ENCODE measurements at regions not wholly inside any gene's neighbourhood (a gene's known extent, or its start where the extent isn't known, plus 50 kb on each side); places are given as distances from the start of the nearest gene placed in this dataset.

GRCh38 chr17:31697838-31698237 is 161.2 kb downstream of the COPRS start:
- CTCF ChIA-PET = no interaction called here
- DNase-seq (ENCODE audit: extremely low spot score) = no peak
- TF ChIP-seq CTCF (IDR thresholded peaks at IDR 0.05; ENCODE audit: control extremely low read depth, extremely low read depth, low read depth, missing control alignments) = no peak
- POLR2A ChIA-PET = no interaction called here

GRCh38 chr17:31696703-31697325 is 162.2 kb downstream of the COPRS start:
- no peak for DNase-seq (ENCODE audit: extremely low spot score)
- ChIA-PET CTCF (no interaction called here), POLR2A (no interaction called here)
- no peak for TF ChIP-seq CTCF (IDR thresholded peaks at IDR 0.05; ENCODE audit: control extremely low read depth, extremely low read depth, low read depth, missing control alignments)

- ChIA-PET POLR2A (no interaction called here), CTCF (no interaction called here)
- no peak for DNase-seq (ENCODE audit: extremely low spot score)
- TF ChIP-seq CTCF (IDR thresholded peaks at IDR 0.05; ENCODE audit: control extremely low read depth, extremely low read depth, low read depth, missing control alignments) = no peak
These were observed 162.9 kb downstream of the COPRS start for GRCh38 chr17:31696184-31696602.

GRCh38 chr17:31695456-31696090 is 163.5 kb downstream of the COPRS start:
- ChIA-PET POLR2A (no interaction called here), CTCF (no interaction called here)

GRCh38 chr17:31693433-31694220 is 165.4 kb downstream of the COPRS start:
- no peak for TF ChIP-seq CTCF (IDR thresholded peaks at IDR 0.05; ENCODE audit: control extremely low read depth, extremely low read depth, low read depth, missing control alignments)
- DNase-seq (ENCODE audit: extremely low spot score) = no peak
- POLR2A ChIA-PET = no interaction called here
- CTCF ChIA-PET = interaction anchor here (1.0 kb wide), 1 partner anchor 67 kb away, joined by 3 read pairs; no protein-coding TSS in a partner anchor

More at GRCh38 chr17:31695456-31696090, 163.5 kb downstream of the COPRS start:
- TF ChIP-seq CTCF (IDR thresholded peaks at IDR 0.05; ENCODE audit: control extremely low read depth, extremely low read depth, low read depth, missing control alignments) = no peak
- no peak for DNase-seq (ENCODE audit: extremely low spot score)

- ChIA-PET POLR2A (no interaction called here), CTCF (no interaction called here)
- TF ChIP-seq CTCF (IDR thresholded peaks at IDR 0.05; ENCODE audit: control extremely low read depth, extremely low read depth, low read depth, missing control alignments) = no peak
- DNase-seq (ENCODE audit: extremely low spot score) = no peak
These were observed 166.4 kb downstream of the COPRS start for GRCh38 chr17:31692632-31693031.

All from GM10248 (cell line).